HEK293 (cell line): ENCODE measurements at regions not wholly inside any gene's neighbourhood (a gene's known extent, or its start where the extent isn't known, plus 50 kb on each side); places are given as distances from the start of the nearest gene placed in this dataset.

Experiments used
- CTCF ChIA-PET: fragments of 350-600 bp; formaldehyde crosslinking; extraction: SDS; loops from one replicate; lab custom pipeline; 2021; ENCODE audit warnings: antibody characterized with exemption; lab: Yijun Ruan, JAX
- POLR2A ChIA-PET: fragments of 300-600 bp; formaldehyde crosslinking; extraction: SDS; loops from one replicate; lab custom pipeline; 2020; ENCODE audit warnings: antibody characterized with exemption, inconsistent platforms; lab: Yijun Ruan, JAX
- H3K27ac ChIP-seq: fragments of 200-500 bp; sonication (Bioruptor generic); 2 replicates; pipeline ENCODE4 v1.5.1; 2014; ENCODE audit warnings: low read depth, low read length, control low read depth, inconsistent platforms; ENCODE audit errors: extremely low read depth
- H3K36me3 ChIP-seq, 2 experiments: fragments of 200-500 bp in 1 of 2; sonication (Bioruptor generic) in 1 of 2; 1 replicate in 1 of 2; 2 replicates in 1 of 2; pipeline ENCODE4 v1.5.1; 2014 to 2017; ENCODE audit warnings: inconsistent platforms in 2 of 2, low read length in 2 of 2; ENCODE audit not compliant: control insufficient read depth in 2 of 2, insufficient read depth in 1 of 2
- H3K4me1 ChIP-seq: fragments of 200-500 bp; sonication (Bioruptor generic); 2 replicates; pipeline ENCODE4 v1.5.1; 2014; ENCODE audit warnings: mild to moderate bottlenecking, low read length, inconsistent platforms; ENCODE audit not compliant: control insufficient read depth, insufficient read depth
- H3K4me3 ChIP-seq: 2 replicates; pipeline ENCODE4 v1.5.1; 2011; ENCODE audit warnings: low read depth, mild to moderate bottlenecking, control low read depth, low read length, moderate library complexity
- H3K9me3 ChIP-seq: fragments of 200-500 bp; sonication (Bioruptor generic); 2 replicates; pipeline ENCODE4 v1.5.1; 2014; ENCODE audit warnings: low read depth, low read length, inconsistent platforms; ENCODE audit not compliant: control insufficient read depth, insufficient read depth
- GFI1B ChIP-seq: fragments of 450-650 bp; formaldehyde crosslinking; IDR thresholded peaks from 2 replicates; pipeline ENCODE4 v1.5.1; 2016; ENCODE audit warnings: missing biosample characterization, missing genetic modification characterization
- HOXD13 ChIP-seq: sonication (generic); formaldehyde crosslinking; IDR thresholded peaks from 2 replicates; pipeline ENCODE4 v1.8.0; 2022; ENCODE audit warnings: missing genetic modification reagents, borderline replicate concordance
- KLF16 ChIP-seq: fragments of 450-650 bp; formaldehyde crosslinking; IDR thresholded peaks from 2 replicates; pipeline ENCODE4 v1.5.1; 2017; ENCODE audit warnings: missing biosample characterization, missing genetic modification characterization
- MZF1 ChIP-seq: fragments of 450-650 bp; formaldehyde crosslinking; IDR thresholded peaks from 2 replicates; pipeline ENCODE4 v1.5.1; 2017; ENCODE audit warnings: missing biosample characterization, missing genetic modification characterization, borderline replicate concordance
- SCRT2 ChIP-seq: fragments of 450-650 bp; formaldehyde crosslinking; IDR thresholded peaks from 2 replicates; pipeline ENCODE4 v1.5.1; 2016; ENCODE audit warnings: missing biosample characterization, missing genetic modification characterization
- ZFP3 ChIP-seq: fragments of 450-650 bp; formaldehyde crosslinking; IDR thresholded peaks from 2 replicates; pipeline ENCODE4 v1.5.1; 2016; ENCODE audit warnings: low read depth, missing biosample characterization, missing genetic modification characterization
- ZFP69B ChIP-seq: fragments of 450-650 bp; formaldehyde crosslinking; IDR thresholded peaks from 2 replicates; pipeline ENCODE4 v1.5.1; 2016; ENCODE audit warnings: missing biosample characterization, missing genetic modification characterization
- ZIC2 ChIP-seq: fragments of 450-650 bp; formaldehyde crosslinking; IDR thresholded peaks from 2 replicates; pipeline ENCODE4 v1.5.1; 2016; ENCODE audit warnings: missing biosample characterization, missing genetic modification characterization
- ZNF274 ChIP-seq, 2 experiments: fragments of 200-500 bp in 1 of 2; fragments of 450-650 bp in 1 of 2; sonication (Bioruptor generic) in 1 of 2; formaldehyde crosslinking in 1 of 2; IDR thresholded peaks; 2 replicates each; pipeline versions ENCODE4 v1.5.1 to v1.6.1; 2014 to 2016; ENCODE audit warnings: borderline replicate concordance in 1 of 2, inconsistent platforms in 1 of 2, low read length in 1 of 2, missing biosample characterization in 1 of 2, missing genetic modification characterization in 1 of 2
- ZNF366 ChIP-seq: fragments of 450-650 bp; formaldehyde crosslinking; conservative IDR thresholded peaks from 2 replicates; pipeline ENCODE4 v1.5.1; 2016; ENCODE audit warnings: missing biosample characterization, missing genetic modification characterization
- ZNF426 ChIP-seq: fragments of 450-650 bp; formaldehyde crosslinking; IDR thresholded peaks from 2 replicates; pipeline ENCODE4 v1.5.1; 2017; ENCODE audit warnings: missing biosample characterization, missing genetic modification characterization, mild to moderate bottlenecking, inconsistent platforms, moderate library complexity
- ZNF48 ChIP-seq: fragments of 450-650 bp; formaldehyde crosslinking; IDR thresholded peaks from 2 replicates; pipeline ENCODE4 v1.5.1; 2016; ENCODE audit warnings: missing biosample characterization, missing genetic modification characterization
- ZNF514 ChIP-seq: fragments of 450-650 bp; formaldehyde crosslinking; IDR thresholded peaks from 2 replicates; pipeline ENCODE4 v1.5.1; 2016; ENCODE audit warnings: missing biosample characterization, missing genetic modification characterization
- ZNF521 ChIP-seq: fragments of 450-650 bp; formaldehyde crosslinking; IDR thresholded peaks from 2 replicates; pipeline ENCODE4 v1.5.1; 2017; ENCODE audit warnings: missing biosample characterization, mild to moderate bottlenecking, missing genetic modification characterization
- ZNF626 ChIP-seq: fragments of 450-650 bp; sonication (Bioruptor Pico); formaldehyde crosslinking; IDR thresholded peaks from 2 replicates; pipeline ENCODE4 v1.5.1; 2018; ENCODE audit warnings: missing biosample characterization, missing genetic modification characterization, inconsistent platforms
- ZNF785 ChIP-seq: fragments of 450-650 bp; formaldehyde crosslinking; IDR thresholded peaks from 2 replicates; pipeline ENCODE4 v1.5.1; 2016; ENCODE audit warnings: missing biosample characterization, missing genetic modification characterization
- TF ChIP-seq, protein P1 (sequence below): fragments of 450-650 bp; formaldehyde crosslinking; IDR thresholded peaks from 2 replicates; pipeline ENCODE4 v1.5.1; 2016; ENCODE audit warnings: missing biosample characterization, missing genetic modification characterization, borderline replicate concordance
- TF ChIP-seq, protein P2 (sequence below): fragments of 450-650 bp; formaldehyde crosslinking; IDR thresholded peaks from 2 replicates; pipeline ENCODE4 v1.5.1; 2016; ENCODE audit warnings: missing biosample characterization, missing genetic modification characterization, low read depth
- TF ChIP-seq, protein P3 (sequence below): fragments of 450-650 bp; formaldehyde crosslinking; conservative IDR thresholded peaks from 2 replicates; pipeline ENCODE4 v1.5.1; 2016; ENCODE audit warnings: low read depth, missing biosample characterization, missing genetic modification characterization
- TF ChIP-seq, protein P4 (sequence below): fragments of 450-650 bp; IDR thresholded peaks from 2 replicates; pipeline ENCODE4 v1.5.1; 2018; ENCODE audit warnings: missing biosample characterization, missing genetic modification characterization

DNA sequence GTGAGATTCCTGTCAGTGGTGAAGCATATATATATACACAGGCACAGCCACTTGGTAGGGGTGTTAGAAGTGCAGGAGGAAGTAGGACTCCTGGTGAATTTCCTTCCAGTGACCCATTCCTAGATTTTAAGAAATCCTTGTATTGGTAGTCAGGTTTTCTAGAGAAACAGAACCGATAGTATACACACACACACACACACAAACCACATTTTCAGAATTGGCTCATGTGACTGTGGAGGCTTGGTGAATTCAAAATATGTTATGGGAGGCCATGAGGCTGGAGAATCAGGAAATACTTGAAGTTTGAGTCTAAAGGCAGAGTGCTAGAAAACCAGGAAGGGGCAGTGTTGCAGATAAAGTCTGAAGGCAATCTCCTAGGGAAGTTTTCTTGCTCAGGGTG is 114.2 kb downstream of the FCRL5 start:
- H3K36me3 ChIP-seq: no peaks in the 10 kb centered on the region
- POLR2A ChIA-PET: no interaction called here
- no peak overlapping the region for H3K27ac ChIP-seq
- no peak overlapping the region for H3K4me3 ChIP-seq
- CTCF ChIA-PET: no interaction called here
- H3K4me1 ChIP-seq: no peaks in the 10 kb centered on the region
- TF ChIP-seq GFI1B (no peak), ZNF521 (tag by site-specific recombination) (no peak), ZNF514 (no peak), ZFP69B (tag by site-specific recombination) (no peak), ZFP3 (tag by site-specific recombination) (no peak), KLF16 (tag by site-specific recombination) (no peak), ZNF785 (tag by site-specific recombination) (no peak), ZNF48 (tag by site-specific recombination) (no peak), ZNF426 (tag by site-specific recombination) (no peak), ZNF366 (no peak), ZNF274 (IDR thresholded peaks at IDR 0.05; ENCODE audit: low read length) (no peak), ZNF274 (tag by site-specific recombination; IDR thresholded peaks at IDR 0.05; ENCODE audit: borderline replicate concordance) (no peak), SCRT2 (tag by site-specific recombination) (no peak), MZF1 (tag by site-specific recombination) (no peak), HOXD13 (CRISPR knock-in tag) (no peak)
- TF ChIP-seq, protein P1, sequence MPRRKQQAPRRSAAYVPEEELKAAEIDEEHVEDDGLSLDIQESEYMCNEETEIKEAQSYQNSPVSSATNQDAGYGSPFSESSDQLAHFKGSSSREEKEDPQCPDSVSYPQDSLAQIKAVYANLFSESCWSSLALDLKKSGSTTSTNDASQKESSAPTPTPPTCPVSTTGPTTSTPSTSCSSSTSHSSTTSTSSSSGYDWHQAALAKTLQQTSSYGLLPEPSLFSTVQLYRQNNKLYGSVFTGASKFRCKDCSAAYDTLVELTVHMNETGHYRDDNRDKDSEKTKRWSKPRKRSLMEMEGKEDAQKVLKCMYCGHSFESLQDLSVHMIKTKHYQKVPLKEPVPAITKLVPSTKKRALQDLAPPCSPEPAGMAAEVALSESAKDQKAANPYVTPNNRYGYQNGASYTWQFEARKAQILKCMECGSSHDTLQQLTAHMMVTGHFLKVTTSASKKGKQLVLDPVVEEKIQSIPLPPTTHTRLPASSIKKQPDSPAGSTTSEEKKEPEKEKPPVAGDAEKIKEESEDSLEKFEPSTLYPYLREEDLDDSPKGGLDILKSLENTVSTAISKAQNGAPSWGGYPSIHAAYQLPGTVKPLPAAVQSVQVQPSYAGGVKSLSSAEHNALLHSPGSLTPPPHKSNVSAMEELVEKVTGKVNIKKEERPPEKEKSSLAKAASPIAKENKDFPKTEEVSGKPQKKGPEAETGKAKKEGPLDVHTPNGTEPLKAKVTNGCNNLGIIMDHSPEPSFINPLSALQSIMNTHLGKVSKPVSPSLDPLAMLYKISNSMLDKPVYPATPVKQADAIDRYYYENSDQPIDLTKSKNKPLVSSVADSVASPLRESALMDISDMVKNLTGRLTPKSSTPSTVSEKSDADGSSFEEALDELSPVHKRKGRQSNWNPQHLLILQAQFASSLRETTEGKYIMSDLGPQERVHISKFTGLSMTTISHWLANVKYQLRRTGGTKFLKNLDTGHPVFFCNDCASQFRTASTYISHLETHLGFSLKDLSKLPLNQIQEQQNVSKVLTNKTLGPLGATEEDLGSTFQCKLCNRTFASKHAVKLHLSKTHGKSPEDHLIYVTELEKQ (tag by site-specific recombination): no peak
- TF ChIP-seq, protein P2, sequence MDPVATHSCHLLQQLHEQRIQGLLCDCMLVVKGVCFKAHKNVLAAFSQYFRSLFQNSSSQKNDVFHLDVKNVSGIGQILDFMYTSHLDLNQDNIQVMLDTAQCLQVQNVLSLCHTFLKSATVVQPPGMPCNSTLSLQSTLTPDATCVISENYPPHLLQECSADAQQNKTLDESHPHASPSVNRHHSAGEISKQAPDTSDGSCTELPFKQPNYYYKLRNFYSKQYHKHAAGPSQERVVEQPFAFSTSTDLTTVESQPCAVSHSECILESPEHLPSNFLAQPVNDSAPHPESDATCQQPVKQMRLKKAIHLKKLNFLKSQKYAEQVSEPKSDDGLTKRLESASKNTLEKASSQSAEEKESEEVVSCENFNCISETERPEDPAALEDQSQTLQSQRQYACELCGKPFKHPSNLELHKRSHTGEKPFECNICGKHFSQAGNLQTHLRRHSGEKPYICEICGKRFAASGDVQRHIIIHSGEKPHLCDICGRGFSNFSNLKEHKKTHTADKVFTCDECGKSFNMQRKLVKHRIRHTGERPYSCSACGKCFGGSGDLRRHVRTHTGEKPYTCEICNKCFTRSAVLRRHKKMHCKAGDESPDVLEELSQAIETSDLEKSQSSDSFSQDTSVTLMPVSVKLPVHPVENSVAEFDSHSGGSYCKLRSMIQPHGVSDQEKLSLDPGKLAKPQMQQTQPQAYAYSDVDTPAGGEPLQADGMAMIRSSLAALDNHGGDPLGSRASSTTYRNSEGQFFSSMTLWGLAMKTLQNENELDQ: no peak
- TF ChIP-seq, protein P3, sequence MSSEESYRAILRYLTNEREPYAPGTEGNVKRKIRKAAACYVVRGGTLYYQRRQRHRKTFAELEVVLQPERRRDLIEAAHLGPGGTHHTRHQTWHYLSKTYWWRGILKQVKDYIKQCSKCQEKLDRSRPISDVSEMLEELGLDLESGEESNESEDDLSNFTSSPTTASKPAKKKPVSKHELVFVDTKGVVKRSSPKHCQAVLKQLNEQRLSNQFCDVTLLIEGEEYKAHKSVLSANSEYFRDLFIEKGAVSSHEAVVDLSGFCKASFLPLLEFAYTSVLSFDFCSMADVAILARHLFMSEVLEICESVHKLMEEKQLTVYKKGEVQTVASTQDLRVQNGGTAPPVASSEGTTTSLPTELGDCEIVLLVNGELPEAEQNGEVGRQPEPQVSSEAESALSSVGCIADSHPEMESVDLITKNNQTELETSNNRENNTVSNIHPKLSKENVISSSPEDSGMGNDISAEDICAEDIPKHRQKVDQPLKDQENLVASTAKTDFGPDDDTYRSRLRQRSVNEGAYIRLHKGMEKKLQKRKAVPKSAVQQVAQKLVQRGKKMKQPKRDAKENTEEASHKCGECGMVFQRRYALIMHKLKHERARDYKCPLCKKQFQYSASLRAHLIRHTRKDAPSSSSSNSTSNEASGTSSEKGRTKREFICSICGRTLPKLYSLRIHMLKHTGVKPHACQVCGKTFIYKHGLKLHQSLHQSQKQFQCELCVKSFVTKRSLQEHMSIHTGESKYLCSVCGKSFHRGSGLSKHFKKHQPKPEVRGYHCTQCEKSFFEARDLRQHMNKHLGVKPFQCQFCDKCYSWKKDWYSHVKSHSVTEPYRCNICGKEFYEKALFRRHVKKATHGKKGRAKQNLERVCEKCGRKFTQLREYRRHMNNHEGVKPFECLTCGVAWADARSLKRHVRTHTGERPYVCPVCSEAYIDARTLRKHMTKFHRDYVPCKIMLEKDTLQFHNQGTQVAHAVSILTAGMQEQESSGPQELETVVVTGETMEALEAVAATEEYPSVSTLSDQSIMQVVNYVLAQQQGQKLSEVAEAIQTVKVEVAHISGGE (tag by site-specific recombination): no peak
- TF ChIP-seq, all 188 proteins: peak for 0
- H3K9me3 ChIP-seq: no peaks in the 10 kb centered on the region

DNA sequence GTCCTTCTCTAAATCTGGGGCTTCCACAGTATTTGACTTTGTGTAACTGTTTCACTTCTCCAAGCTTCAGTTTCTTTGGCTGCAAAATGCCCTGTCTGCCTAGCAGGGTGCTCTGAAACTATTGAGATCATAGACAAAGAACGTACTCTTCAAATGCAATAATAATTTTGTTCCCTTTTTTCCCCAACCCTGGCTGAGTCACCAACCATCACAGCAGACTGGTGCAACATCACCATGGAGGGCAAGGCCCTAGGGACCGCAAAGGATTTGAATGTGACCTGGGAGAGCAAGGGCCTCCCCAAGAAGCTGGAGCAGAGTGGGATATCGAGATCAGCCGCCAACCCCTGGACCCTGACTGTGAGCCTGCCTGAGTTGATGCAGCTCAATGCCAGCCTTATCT is 115.0 kb downstream of the FCRL5 start:
- Histone ChIP-seq H3K4me3 (no peak overlapping the region), H3K4me1 (no peaks in the 10 kb centered on the region), H3K36me3 (no peaks in the 10 kb centered on the region), H3K27ac (no peak overlapping the region), H3K9me3 (no peaks in the 10 kb centered on the region)
- ChIA-PET POLR2A (no interaction called here), CTCF (interaction anchor here (0.7 kb wide), 2 partner anchors 16 to 178 kb away, joined by 3 read pairs; no protein-coding TSS in a partner anchor)
- no peak for TF ChIP-seq ZNF626 (tag by site-specific recombination)
- TF ChIP-seq ZNF48 (tag by site-specific recombination): no peak
- TF ChIP-seq ZIC2 (tag by site-specific recombination): no peak
- TF ChIP-seq, protein P4, sequence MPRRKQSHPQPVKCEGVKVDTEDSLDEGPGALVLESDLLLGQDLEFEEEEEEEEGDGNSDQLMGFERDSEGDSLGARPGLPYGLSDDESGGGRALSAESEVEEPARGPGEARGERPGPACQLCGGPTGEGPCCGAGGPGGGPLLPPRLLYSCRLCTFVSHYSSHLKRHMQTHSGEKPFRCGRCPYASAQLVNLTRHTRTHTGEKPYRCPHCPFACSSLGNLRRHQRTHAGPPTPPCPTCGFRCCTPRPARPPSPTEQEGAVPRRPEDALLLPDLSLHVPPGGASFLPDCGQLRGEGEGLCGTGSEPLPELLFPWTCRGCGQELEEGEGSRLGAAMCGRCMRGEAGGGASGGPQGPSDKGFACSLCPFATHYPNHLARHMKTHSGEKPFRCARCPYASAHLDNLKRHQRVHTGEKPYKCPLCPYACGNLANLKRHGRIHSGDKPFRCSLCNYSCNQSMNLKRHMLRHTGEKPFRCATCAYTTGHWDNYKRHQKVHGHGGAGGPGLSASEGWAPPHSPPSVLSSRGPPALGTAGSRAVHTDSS (tag by site-specific recombination): no peak
